Activated T-helper 2 cell treated with anti-CD3 and anti-CD28 coated beads, Interferon-gamma antibody, Interleukin-2, Interleukin-4, amounts not matched to agents 10 μg/mL and 5 μg/mL and 100 μg/mL, durations not matched to agents 14 hours and 24 hours and 36 hours (primary cell): ENCODE measurements at regions not wholly inside any gene's neighbourhood (a gene's known extent, or its start where the extent isn't known, plus 50 kb on each side); places are given as distances from the start of the nearest gene placed in this dataset.

ENCODE experiments used
- DNase-seq: peaks from one replicate; pipeline ENCODE4 v3.0.0; 2021; ENCODE audit warnings: low spot score
- H3K27ac Mint-ChIP-seq: one replicate; pipeline ENCODE4 v1.8.0; 2021; ENCODE audit warnings: mixed read lengths
- H3K27me3 Mint-ChIP-seq: one replicate; pipeline ENCODE4 v1.8.0; 2021; ENCODE audit warnings: low read depth, mixed read lengths
- H3K36me3 Mint-ChIP-seq: one replicate; pipeline ENCODE4 v1.8.0; 2021; ENCODE audit warnings: low read depth, mixed read lengths
- H3K4me1 Mint-ChIP-seq: one replicate; pipeline ENCODE4 v1.8.0; 2021; ENCODE audit warnings: low read depth, mixed read lengths
- H3K4me3 Mint-ChIP-seq: one replicate; pipeline ENCODE4 v1.8.0; 2021; ENCODE audit warnings: low read depth, mild to moderate bottlenecking, moderate library complexity, mixed read lengths
- H3K9me3 Mint-ChIP-seq: one replicate; pipeline ENCODE4 v1.8.0; 2021; ENCODE audit warnings: mixed read lengths
- intact Hi-C: fragments of 100-400 bp; cut with micrococcal nuclease; formaldehyde crosslinking; loops from one replicate; pipeline ENCODE4 v1.15.1; 2023

- DNase-seq, result no peak
- Mint-ChIP-seq H3K4me3 (no peak overlapping the region), H3K36me3 (no peaks in the 10 kb centered on the region), H3K4me1 (no peaks in the 10 kb centered on the region), H3K9me3 (no peaks in the 10 kb centered on the region), H3K27me3 (no peaks in the 10 kb centered on the region), H3K27ac (no peak overlapping the region)
- intact Hi-C loops, result no loop called here
Observed at GRCh38 chr16:86429663-86430062, 80.7 kb upstream of the FOXF1 start.

- intact Hi-C loops, result no loop called here
- Mint-ChIP-seq H3K27me3 (no peaks in the 10 kb centered on the region), H3K9me3 (no peaks in the 10 kb centered on the region), H3K4me3 (no peak overlapping the region), H3K4me1 (no peaks in the 10 kb centered on the region), H3K27ac (no peak overlapping the region), H3K36me3 (no peaks in the 10 kb centered on the region)
- no peak for DNase-seq
Observed at GRCh38 chr16:86430814-86431213, 79.5 kb upstream of the FOXF1 start.

- Mint-ChIP-seq H3K9me3 (no peaks in the 10 kb centered on the region), H3K4me1 (no peaks in the 10 kb centered on the region), H3K27ac (no peak overlapping the region), H3K36me3 (no peaks in the 10 kb centered on the region), H3K27me3 (no peaks in the 10 kb centered on the region), H3K4me3 (no peak overlapping the region)
- intact Hi-C loops, result no loop called here
- no peak for DNase-seq
Observed at GRCh38 chr16:86431540-86431939, 78.8 kb upstream of the FOXF1 start.

GRCh38 chr16:86432048-86432447, 78.3 kb upstream of the FOXF1 start:
- DNase-seq, result no peak
- H3K36me3 Mint-ChIP-seq, result no peaks in the 10 kb centered on the region
- H3K27me3 Mint-ChIP-seq, result no peaks in the 10 kb centered on the region
- H3K9me3 Mint-ChIP-seq, result no peaks in the 10 kb centered on the region
- no peaks in the 10 kb centered on the region for H3K4me1 Mint-ChIP-seq
- intact Hi-C loops, result no loop called here
- no peak overlapping the region for H3K27ac Mint-ChIP-seq
- no peak overlapping the region for H3K4me3 Mint-ChIP-seq

GRCh38 chr16:86432691-86433090, 77.6 kb upstream of the FOXF1 start:
- H3K9me3 Mint-ChIP-seq, result no peaks in the 10 kb centered on the region
- no peak overlapping the region for H3K27ac Mint-ChIP-seq
- H3K4me3 Mint-ChIP-seq, result no peak overlapping the region
- intact Hi-C loops, result no loop called here
- no peaks in the 10 kb centered on the region for H3K27me3 Mint-ChIP-seq
- H3K4me1 Mint-ChIP-seq, result no peaks in the 10 kb centered on the region
- H3K36me3 Mint-ChIP-seq, result no peaks in the 10 kb centered on the region
- no peak for DNase-seq

- Mint-ChIP-seq H3K27me3 (no peaks in the 10 kb centered on the region), H3K9me3 (no peaks in the 10 kb centered on the region), H3K4me1 (no peaks in the 10 kb centered on the region), H3K4me3 (no peak overlapping the region), H3K36me3 (no peaks in the 10 kb centered on the region), H3K27ac (no peak overlapping the region)
- intact Hi-C loops, result no loop called here
- DNase-seq, result no peak
Observed at GRCh38 chr16:86436466-86437185, 73.7 kb upstream of the FOXF1 start.

GRCh38 chr16:86437348-86437747, 73.0 kb upstream of the FOXF1 start:
- Mint-ChIP-seq H3K9me3 (no peaks in the 10 kb centered on the region), H3K27me3 (no peaks in the 10 kb centered on the region), H3K36me3 (no peaks in the 10 kb centered on the region), H3K27ac (no peak overlapping the region), H3K4me1 (no peaks in the 10 kb centered on the region), H3K4me3 (no peak overlapping the region)
- no peak for DNase-seq
- intact Hi-C loops, result no loop called here

GRCh38 chr16:86442703-86443102, 67.6 kb upstream of the FOXF1 start:
- H3K27me3 Mint-ChIP-seq, result peaks cover 6% of the 10 kb centered on the region
- intact Hi-C loops, result no loop called here
- H3K4me3 Mint-ChIP-seq, result no peak overlapping the region
- no peak for DNase-seq
- no peaks in the 10 kb centered on the region for H3K4me1 Mint-ChIP-seq
- H3K9me3 Mint-ChIP-seq, result no peaks in the 10 kb centered on the region
- no peaks in the 10 kb centered on the region for H3K36me3 Mint-ChIP-seq
- no peak overlapping the region for H3K27ac Mint-ChIP-seq

- Mint-ChIP-seq H3K4me1 (no peaks in the 10 kb centered on the region), H3K27ac (no peak overlapping the region), H3K4me3 (no peak overlapping the region), H3K36me3 (no peaks in the 10 kb centered on the region), H3K9me3 (no peaks in the 10 kb centered on the region), H3K27me3 (peaks cover 6% of the 10 kb centered on the region)
- DNase-seq, result no peak
- intact Hi-C loops, result no loop called here
Observed at GRCh38 chr16:86443508-86444147, 66.7 kb upstream of the FOXF1 start.

- no peak overlapping the region for H3K4me3 Mint-ChIP-seq
- no peaks in the 10 kb centered on the region for H3K36me3 Mint-ChIP-seq
- no peak for DNase-seq
- H3K9me3 Mint-ChIP-seq, result no peaks in the 10 kb centered on the region
- H3K27me3 Mint-ChIP-seq, result peaks cover 6% of the 10 kb centered on the region
- intact Hi-C loops, result no loop called here
- no peak overlapping the region for H3K27ac Mint-ChIP-seq
- H3K4me1 Mint-ChIP-seq, result no peaks in the 10 kb centered on the region
Observed at GRCh38 chr16:86444261-86444660, 66.1 kb upstream of the FOXF1 start.

- intact Hi-C loops, result no loop called here
- DNase-seq, result no peak
- peaks cover 9% of the 10 kb centered on the region for H3K27me3 Mint-ChIP-seq
Observed at GRCh38 chr16:86444661-86445060, 65.7 kb upstream of the FOXF1 start.

GRCh38 chr16:86446279-86446678, 64.0 kb upstream of the FOXF1 start:
- H3K27ac Mint-ChIP-seq, result no peak overlapping the region
- no peak for DNase-seq
- H3K9me3 Mint-ChIP-seq, result no peaks in the 10 kb centered on the region
- H3K4me3 Mint-ChIP-seq, result no peak overlapping the region
- peaks cover 10% of the 10 kb centered on the region for H3K27me3 Mint-ChIP-seq
- no peaks in the 10 kb centered on the region for H3K36me3 Mint-ChIP-seq
- no peaks in the 10 kb centered on the region for H3K4me1 Mint-ChIP-seq
- intact Hi-C loops, result no loop called here

More at GRCh38 chr16:86444661-86445060, 65.7 kb upstream of the FOXF1 start:
- Mint-ChIP-seq H3K4me1 (no peaks in the 10 kb centered on the region), H3K27ac (no peak overlapping the region), H3K4me3 (no peak overlapping the region), H3K36me3 (no peaks in the 10 kb centered on the region), H3K9me3 (no peaks in the 10 kb centered on the region)

- Mint-ChIP-seq H3K4me1 (no peaks in the 10 kb centered on the region), H3K27me3 (peaks cover 10% of the 10 kb centered on the region), H3K27ac (no peak overlapping the region), H3K4me3 (no peak overlapping the region), H3K9me3 (no peaks in the 10 kb centered on the region), H3K36me3 (no peaks in the 10 kb centered on the region)
- DNase-seq, result no peak
- intact Hi-C loops, result no loop called here
Observed at GRCh38 chr16:86447228-86447627, 63.1 kb upstream of the FOXF1 start.
